T-cell (primary cell): ENCODE measurements at regions not wholly inside any gene's neighbourhood (a gene's known extent, or its start where the extent isn't known, plus 50 kb on each side); places are given as distances from the start of the nearest gene placed in this dataset.

ENCODE experiments used
- ATAC-seq, 4 experiments: fragments of 200-7000 bp in 3 of 4; fragments of 150-1000 bp in 1 of 4; cut with Tn5 transposase; replicated peaks in 1 of 4; 1 replicate in 3 of 4; 2 replicates in 1 of 4; pipeline ENCODE4 v1.10.0; 2021; ENCODE audit warnings: moderate library complexity in 3 of 4, mild to moderate bottlenecking in 2 of 4, moderate number of reproducible peaks in 1 of 4
- CTCF ChIA-PET, 2 donors: fragments of 300-600 bp; sonication (Branson Sonifier 250); formaldehyde crosslinking; loops; one replicate each; lab custom pipeline; 2022; ENCODE audit warnings: antibody characterized with exemption in 2 of 2; lab: Charles Lee
- POLR2A ChIA-PET, 2 donors: fragments of 300-600 bp; sonication (Branson Sonifier 250); formaldehyde crosslinking; loops; one replicate each; lab custom pipeline; 2022; ENCODE audit warnings: antibody characterized with exemption in 2 of 2; lab: Charles Lee
- DNase-seq, 35 experiments: peaks; one replicate each; pipeline versions ENCODE4 v3.0.0 to v3.0.0-alpha.2; 2013 to 2023
- H3K27ac ChIP-seq: one replicate; pipeline ENCODE4 v1.5.1; 2013; ENCODE audit warnings: low read length
- H3K27me3 ChIP-seq, 2 experiments: replicated peaks in 1 of 2; 1 replicate in 1 of 2; 2 replicates in 1 of 2; pipeline versions ENCODE4 v1.6.1 to v1.7.0; 2013; ENCODE audit warnings: low read length in 1 of 2, mixed read lengths in 1 of 2; ENCODE audit not compliant: control insufficient read depth in 2 of 2, insufficient read depth in 2 of 2; ENCODE audit errors: extremely low read depth in 1 of 2
- H3K36me3 ChIP-seq, 2 donors: 1 replicate in 1 of 2; 2 replicates in 1 of 2; pipeline versions ENCODE4 v1.6.1 to v1.7.0; 2013; ENCODE audit warnings: low read length in 1 of 2; ENCODE audit not compliant: control insufficient read depth in 2 of 2, insufficient read depth in 1 of 2; ENCODE audit errors: extremely low read depth in 1 of 2
- H3K4me1 ChIP-seq, 2 experiments: 1 replicate in 1 of 2; 2 replicates in 1 of 2; pipeline versions ENCODE4 v1.6.1 to v1.7.0; 2013; ENCODE audit warnings: low read length in 2 of 2, mixed read lengths in 1 of 2; ENCODE audit not compliant: insufficient read depth in 2 of 2, control insufficient read depth in 1 of 2; ENCODE audit errors: extremely low read depth in 1 of 2
- H3K4me3 ChIP-seq, 2 donors: 1 replicate in 1 of 2; 2 replicates in 1 of 2; pipeline versions ENCODE4 v1.5.1 to v1.7.0; 2013; ENCODE audit warnings: mild to moderate bottlenecking in 2 of 2, low read length in 1 of 2, moderate library complexity in 1 of 2; ENCODE audit not compliant: control insufficient read depth in 1 of 2; ENCODE audit errors: extremely low read depth in 1 of 2
- H3K9me3 ChIP-seq: 2 replicates; pipeline ENCODE4 v1.7.0; 2013
- H3K27ac Mint-ChIP-seq, 2 donors: one replicate each; pipeline ENCODE4 v1.8.0; 2020 to 2021; ENCODE audit warnings: mild to moderate bottlenecking in 2 of 2, mixed read lengths in 2 of 2
- H3K27me3 Mint-ChIP-seq, 2 donors: one replicate each; pipeline ENCODE4 v1.8.0; 2021 to 2022; ENCODE audit warnings: mixed read lengths in 2 of 2
- H3K36me3 Mint-ChIP-seq: one replicate; pipeline ENCODE4 v1.8.0; 2021; ENCODE audit warnings: mixed read lengths
- H3K4me1 Mint-ChIP-seq, 3 donors: one replicate each; pipeline ENCODE4 v1.8.0; 2020 to 2022; ENCODE audit warnings: mixed read lengths in 3 of 3, mild to moderate bottlenecking in 1 of 3
- H3K4me3 Mint-ChIP-seq, 3 donors: one replicate each; pipeline ENCODE4 v1.8.0; 2020 to 2022; ENCODE audit warnings: mild to moderate bottlenecking in 3 of 3, mixed read lengths in 3 of 3, moderate library complexity in 3 of 3
- H3K9me3 Mint-ChIP-seq, 3 donors: one replicate each; pipeline ENCODE4 v1.8.0; 2020 to 2022; ENCODE audit warnings: mixed read lengths in 3 of 3
- WGBS: methylation state at CpG from one replicate; pipeline ENCODE4 v1.1.5; 2013; ENCODE audit warnings: missing lambda C conversion rate; ENCODE audit not compliant: insufficient coverage; 5-methylcytosine and 5-hydroxymethylcytosine counted together

DNA sequence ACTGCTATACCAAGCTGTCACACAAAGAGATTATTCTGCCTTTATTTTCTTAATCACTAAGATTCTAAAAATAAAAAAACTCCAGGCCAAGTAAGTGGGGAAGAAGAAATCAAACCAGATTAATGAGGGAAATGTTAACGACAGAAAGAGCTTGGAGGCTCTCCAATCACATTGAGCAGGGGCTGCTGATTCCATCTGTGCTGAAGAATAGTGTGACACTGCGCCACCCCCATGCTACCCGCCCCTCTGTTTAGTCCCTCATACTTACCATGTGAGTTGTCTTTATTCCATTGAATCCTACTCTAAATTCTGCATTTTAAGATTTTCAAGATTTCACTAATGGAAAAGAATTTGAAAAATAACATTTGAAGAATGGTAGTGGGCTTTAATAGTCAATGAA, 998.0 kb upstream of the CDH2 start:
- Mint-ChIP-seq H3K36me3 (no peaks in the 10 kb centered on the region), H3K9me3 (peaks cover 11 to 22% (median 14%) of the 10 kb centered on the region in 3 donors), H3K4me1 (no peaks in the 10 kb centered on the region), H3K27me3 (no peaks in the 10 kb centered on the region), H3K27ac (no peak overlapping the region), H3K4me3 (no peak overlapping the region)
- Histone ChIP-seq H3K9me3 (no peaks in the 10 kb centered on the region), H3K36me3 (no peaks in the 10 kb centered on the region), H3K27ac (no peak overlapping the region), H3K4me1 (no peaks in the 10 kb centered on the region), H3K27me3 (no peaks in the 10 kb centered on the region), H3K4me3 (no peak overlapping the region)
- CTCF ChIA-PET: no interaction called here
- POLR2A ChIA-PET: no interaction called here
- ATAC-seq (no peak), DNase-seq (no peak)
- WGBS: no CpG with 5 or more reads among the region's 3 CpGs

DNA sequence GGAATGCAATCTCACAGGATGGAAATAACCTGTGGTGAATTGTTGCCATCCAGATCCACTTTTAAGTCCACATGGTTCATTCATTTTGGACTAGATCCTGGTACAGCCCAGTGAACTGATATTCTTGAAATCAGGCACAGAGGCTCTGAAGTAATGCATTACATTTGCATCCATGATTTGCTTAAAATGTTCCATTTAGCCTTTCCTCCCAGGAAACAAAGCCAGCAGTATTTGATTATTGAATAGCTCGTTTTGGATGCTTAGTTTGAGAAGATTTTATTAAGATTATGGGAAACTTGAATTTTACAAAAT, 995.8 kb upstream of the CDH2 start:
- no peaks in the 10 kb centered on the region for H3K4me1 Mint-ChIP-seq

DNA sequence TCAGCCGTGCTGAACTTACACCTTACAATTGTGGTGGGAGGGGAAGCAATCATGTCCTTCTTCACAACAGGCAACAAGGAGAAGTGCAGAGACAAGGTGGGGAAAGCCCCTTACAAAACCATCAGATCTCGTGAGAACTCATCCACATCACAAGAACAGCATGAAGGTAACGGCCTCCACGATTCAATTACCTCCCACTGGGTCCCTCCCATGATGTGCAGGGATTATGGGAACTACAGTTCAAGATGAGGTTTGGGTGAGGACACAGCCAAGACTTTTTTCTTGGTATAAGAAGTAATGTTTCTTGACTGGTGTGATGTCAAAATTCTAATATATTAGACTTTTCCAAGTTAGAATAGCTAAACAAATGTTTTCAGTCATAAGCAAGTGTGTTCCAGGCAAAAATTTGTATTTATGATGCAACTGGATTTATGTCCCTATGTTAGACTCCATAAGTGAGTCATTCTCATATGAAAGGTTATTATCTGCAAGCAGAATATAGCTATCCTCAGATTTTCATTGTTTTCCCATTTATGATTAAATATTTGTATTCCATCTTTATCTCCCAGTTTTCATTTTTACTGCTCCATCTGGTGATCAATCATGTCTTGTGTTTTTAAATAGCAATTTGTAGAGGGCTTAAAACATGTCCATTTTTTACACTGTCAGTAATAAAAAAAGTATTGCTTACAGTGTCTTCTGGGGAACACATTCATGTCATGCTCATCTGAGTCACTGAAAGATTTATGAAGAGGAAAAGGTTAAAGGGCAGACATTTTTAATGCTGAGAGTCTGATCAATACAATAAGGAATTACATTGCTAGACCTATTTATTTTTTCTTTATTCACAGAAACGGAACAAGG, 995.2 kb upstream of the CDH2 start:
- H3K4me3 ChIP-seq: no peak overlapping the region
- no peaks in the 10 kb centered on the region for H3K27me3 Mint-ChIP-seq
- no peak for ATAC-seq
- H3K27ac ChIP-seq: no peak overlapping the region
- H3K4me1 Mint-ChIP-seq: no peaks in the 10 kb centered on the region
- ChIA-PET CTCF (no interaction called here), POLR2A (no interaction called here)
- no peaks in the 10 kb centered on the region for H3K36me3 ChIP-seq
- H3K27ac Mint-ChIP-seq: no peak overlapping the region
- H3K36me3 Mint-ChIP-seq: no peaks in the 10 kb centered on the region
- DNase-seq: no peak
- no peaks in the 10 kb centered on the region for H3K9me3 ChIP-seq
- no peak overlapping the region for H3K4me3 Mint-ChIP-seq
- no CpG with 5 or more reads among the region's 5 CpGs for WGBS
- no peaks in the 10 kb centered on the region for H3K27me3 ChIP-seq
- peaks cover 15 to 28% (median 16%) of the 10 kb centered on the region in 3 donors for H3K9me3 Mint-ChIP-seq
- H3K4me1 ChIP-seq: no peaks in the 10 kb centered on the region

More for the DNA sequence above, 995.8 kb upstream of the CDH2 start:
- CTCF ChIA-PET: no interaction called here
- Mint-ChIP-seq H3K9me3 (peaks cover 13 to 25% (median 17%) of the 10 kb centered on the region in 3 donors), H3K36me3 (no peaks in the 10 kb centered on the region), H3K4me3 (no peak overlapping the region), H3K27me3 (no peaks in the 10 kb centered on the region), H3K27ac (no peak overlapping the region)
- Histone ChIP-seq H3K4me3 (no peak overlapping the region), H3K36me3 (no peaks in the 10 kb centered on the region), H3K27me3 (no peaks in the 10 kb centered on the region), H3K4me1 (no peaks in the 10 kb centered on the region), H3K9me3 (no peaks in the 10 kb centered on the region), H3K27ac (no peak overlapping the region)
- DNase-seq (no peak), ATAC-seq (no peak)
- no CpG with 5 or more reads among the region's 1 CpG for WGBS
- POLR2A ChIA-PET: no interaction called here

DNA sequence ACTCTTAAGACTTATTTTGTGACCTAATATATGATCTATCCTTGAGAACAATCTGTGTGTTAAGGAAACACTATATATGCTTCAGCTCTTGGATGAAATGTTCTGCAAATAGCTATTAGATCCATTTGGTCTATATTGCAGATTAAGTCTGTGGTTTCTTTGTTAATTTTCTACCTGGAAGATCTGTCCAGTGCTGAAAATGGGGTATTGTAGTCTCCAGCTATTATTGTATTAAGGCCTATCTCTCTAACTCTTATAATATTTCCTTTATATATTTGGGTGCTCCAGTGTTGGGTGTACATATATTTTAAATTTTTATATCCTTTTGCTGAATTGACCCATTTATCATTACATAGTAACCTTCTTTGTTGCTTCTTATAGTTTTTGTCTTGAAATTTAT, 992.7 kb upstream of the CDH2 start:
- Histone ChIP-seq H3K36me3 (no peaks in the 10 kb centered on the region), H3K27me3 (no peaks in the 10 kb centered on the region), H3K9me3 (no peaks in the 10 kb centered on the region), H3K4me1 (no peaks in the 10 kb centered on the region), H3K27ac (no peak overlapping the region), H3K4me3 (no peak overlapping the region)
- Mint-ChIP-seq H3K27me3 (no peaks in the 10 kb centered on the region), H3K9me3 (peaks cover 16 to 44% (median 22%) of the 10 kb centered on the region in 3 donors), H3K36me3 (no peaks in the 10 kb centered on the region), H3K4me3 (no peak overlapping the region), H3K27ac (no peak overlapping the region), H3K4me1 (no peaks in the 10 kb centered on the region)
- no peak for ATAC-seq
- DNase-seq: no peak
- ChIA-PET POLR2A (no interaction called here), CTCF (no interaction called here)

DNA sequence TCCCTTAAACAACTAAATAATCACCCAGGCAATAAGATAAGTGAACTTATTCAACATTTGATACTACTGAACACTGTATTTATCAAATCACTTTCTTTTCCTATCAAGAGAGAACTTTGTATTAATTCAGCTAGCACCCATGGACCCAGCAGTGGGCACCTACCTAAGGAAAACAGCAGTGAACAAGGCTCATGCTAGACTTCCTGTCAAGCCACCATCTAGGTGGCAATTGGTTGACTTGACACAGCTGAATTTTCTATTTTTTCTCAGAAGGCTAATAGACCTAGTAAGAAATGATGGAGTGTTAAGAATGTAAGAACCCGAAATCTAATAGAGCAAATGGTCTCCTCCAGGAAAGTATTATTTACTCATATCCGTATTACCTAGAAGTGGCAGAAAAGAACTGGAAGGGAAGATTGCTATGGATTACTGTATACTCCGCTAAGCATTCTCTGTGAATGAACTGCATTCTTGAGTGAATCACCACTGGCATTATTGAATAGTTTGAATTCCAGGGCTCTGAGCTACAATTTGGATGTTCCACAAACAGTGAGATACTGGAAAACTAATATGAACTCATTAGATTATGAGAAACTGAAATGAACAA, 988.2 kb upstream of the CDH2 start:
- ChIA-PET CTCF (no interaction called here), POLR2A (no interaction called here)
- Mint-ChIP-seq H3K27ac (no peak overlapping the region), H3K9me3 (peaks cover 10 to 42% (median 26%) of the 10 kb centered on the region in 3 donors), H3K4me3 (no peak overlapping the region), H3K27me3 (no peaks in the 10 kb centered on the region), H3K4me1 (no peaks in the 10 kb centered on the region), H3K36me3 (no peaks in the 10 kb centered on the region)
- H3K36me3 ChIP-seq: no peaks in the 10 kb centered on the region
- H3K27me3 ChIP-seq: no peaks in the 10 kb centered on the region
- DNase-seq (no peak), ATAC-seq (no peak)
- H3K4me1 ChIP-seq: no peaks in the 10 kb centered on the region
- 100% methylated on average over 2 of the region's 3 CpGs for WGBS
- H3K9me3 ChIP-seq: no peaks in the 10 kb centered on the region
- H3K27ac ChIP-seq: no peak overlapping the region
- no peak overlapping the region for H3K4me3 ChIP-seq

DNA sequence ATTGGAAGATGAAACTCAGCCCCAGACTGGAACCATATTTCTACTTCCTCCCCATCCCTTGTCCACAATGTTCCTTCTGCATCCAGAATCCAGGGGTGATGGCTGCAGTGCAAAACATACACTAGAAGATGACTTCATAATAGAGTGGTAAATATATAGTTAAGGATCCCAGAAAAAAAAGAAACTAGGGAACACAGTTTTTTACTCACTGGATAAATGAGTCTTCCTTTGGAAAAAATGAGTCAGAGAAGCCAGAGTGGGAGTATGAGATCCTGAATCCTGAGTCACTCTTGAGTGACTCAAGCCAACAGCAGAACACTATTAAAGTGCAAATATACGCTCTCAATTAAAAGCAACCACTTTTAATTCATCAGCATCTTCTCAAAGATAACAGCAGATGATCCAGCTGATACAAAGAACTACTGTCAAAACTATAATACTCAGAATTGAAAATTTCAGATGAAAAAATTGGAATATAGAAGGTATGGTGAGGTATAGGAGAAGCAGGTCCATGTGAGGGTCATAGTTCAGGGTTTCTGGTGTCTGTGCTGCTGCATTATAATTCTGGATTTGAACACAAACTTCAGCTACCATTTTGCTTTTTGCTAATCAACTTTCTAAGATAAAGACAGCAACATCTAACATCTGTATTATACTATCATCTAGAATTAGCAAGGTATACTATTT, 987.2 kb upstream of the CDH2 start:
- Mint-ChIP-seq H3K36me3 (no peaks in the 10 kb centered on the region), H3K9me3 (peaks cover 7 to 39% (median 22%) of the 10 kb centered on the region in 3 donors), H3K4me1 (no peaks in the 10 kb centered on the region), H3K27me3 (no peaks in the 10 kb centered on the region), H3K4me3 (no peak overlapping the region), H3K27ac (no peak overlapping the region)
- Histone ChIP-seq H3K27me3 (no peaks in the 10 kb centered on the region), H3K27ac (no peak overlapping the region), H3K4me1 (no peaks in the 10 kb centered on the region), H3K4me3 (no peak overlapping the region), H3K36me3 (no peaks in the 10 kb centered on the region), H3K9me3 (no peaks in the 10 kb centered on the region)
- CTCF ChIA-PET: no interaction called here
- no peak for ATAC-seq
- DNase-seq: no peak
- POLR2A ChIA-PET: no interaction called here
- no CpG with 5 or more reads among the region's 1 CpG for WGBS
